Transverse colon (tissue), 4 donors: ENCODE measurements at regions not wholly inside any gene's neighbourhood (a gene's known extent, or its start where the extent isn't known, plus 50 kb on each side); places are given as distances from the start of the nearest gene placed in this dataset.

Experiments
- POLR2A ChIP-seq: fragments of 450-650 bp; IDR thresholded peaks from one replicate; pipeline ENCODE4 v1.6.1; 2016; ENCODE audit warnings: antibody characterized with exemption, mild to moderate bottlenecking, moderate library complexity
- POLR2AphosphoS5 ChIP-seq, 3 donors: sonication (generic); formaldehyde crosslinking; IDR thresholded peaks; one replicate each; pipeline ENCODE4 v1.6.1; 2016; ENCODE audit warnings: antibody characterized with exemption in 3 of 3
- TF ChIP-seq, protein P1 (sequence below), 5 experiments: fragments of 200-600 bp in 3 of 5; fragments of 450-650 bp in 2 of 5; sonication (generic) in 3 of 5; IDR thresholded peaks; 1 replicate in 2 of 5; 2 replicates in 3 of 5; pipeline ENCODE4 v1.5.1; 2016 to 2017; ENCODE audit warnings: antibody characterized with exemption in 5 of 5, inconsistent platforms in 3 of 5, mild to moderate bottlenecking in 2 of 5, moderate library complexity in 1 of 5

DNA sequence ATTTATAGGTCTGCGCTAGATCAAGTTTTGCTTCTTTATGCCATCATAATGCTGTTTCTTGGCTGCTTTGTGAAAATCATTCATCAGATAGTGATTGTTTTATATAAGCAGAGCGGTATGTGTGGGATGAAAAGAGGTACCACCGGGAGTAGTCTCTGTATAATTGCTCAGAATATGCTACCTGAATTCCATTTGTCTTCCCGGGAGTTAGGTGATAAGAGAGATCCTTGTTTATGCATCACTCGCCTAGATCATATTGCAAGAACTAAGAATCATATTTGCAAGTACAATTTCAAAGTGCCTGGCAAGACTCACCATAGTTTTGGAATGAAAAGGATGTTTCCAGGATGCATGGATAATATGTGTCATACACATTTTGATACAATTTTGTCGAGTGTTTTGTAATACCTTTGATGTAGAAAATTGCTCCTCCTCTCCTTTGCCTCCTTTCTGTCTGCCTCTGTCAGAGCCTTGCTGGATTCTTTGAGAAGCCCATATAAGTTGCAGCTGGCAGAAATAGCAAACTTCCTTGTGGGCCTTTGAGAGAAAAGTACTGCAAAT lies 1306.0 kb upstream of the SLC10A2 start:
- TF ChIP-seq, protein P1, sequence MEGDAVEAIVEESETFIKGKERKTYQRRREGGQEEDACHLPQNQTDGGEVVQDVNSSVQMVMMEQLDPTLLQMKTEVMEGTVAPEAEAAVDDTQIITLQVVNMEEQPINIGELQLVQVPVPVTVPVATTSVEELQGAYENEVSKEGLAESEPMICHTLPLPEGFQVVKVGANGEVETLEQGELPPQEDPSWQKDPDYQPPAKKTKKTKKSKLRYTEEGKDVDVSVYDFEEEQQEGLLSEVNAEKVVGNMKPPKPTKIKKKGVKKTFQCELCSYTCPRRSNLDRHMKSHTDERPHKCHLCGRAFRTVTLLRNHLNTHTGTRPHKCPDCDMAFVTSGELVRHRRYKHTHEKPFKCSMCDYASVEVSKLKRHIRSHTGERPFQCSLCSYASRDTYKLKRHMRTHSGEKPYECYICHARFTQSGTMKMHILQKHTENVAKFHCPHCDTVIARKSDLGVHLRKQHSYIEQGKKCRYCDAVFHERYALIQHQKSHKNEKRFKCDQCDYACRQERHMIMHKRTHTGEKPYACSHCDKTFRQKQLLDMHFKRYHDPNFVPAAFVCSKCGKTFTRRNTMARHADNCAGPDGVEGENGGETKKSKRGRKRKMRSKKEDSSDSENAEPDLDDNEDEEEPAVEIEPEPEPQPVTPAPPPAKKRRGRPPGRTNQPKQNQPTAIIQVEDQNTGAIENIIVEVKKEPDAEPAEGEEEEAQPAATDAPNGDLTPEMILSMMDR (IDR thresholded peaks at IDR 0.05): no peak
- TF ChIP-seq POLR2A: no peak
- TF ChIP-seq POLR2AphosphoS5 (IDR thresholded peaks at IDR 0.05): no peak
